ENCODE measurements at regions not wholly inside any gene's neighbourhood (a gene's known extent, or its start where the extent isn't known, plus 50 kb on each side); places are given as distances from the start of the nearest gene placed in this dataset.

DNA sequence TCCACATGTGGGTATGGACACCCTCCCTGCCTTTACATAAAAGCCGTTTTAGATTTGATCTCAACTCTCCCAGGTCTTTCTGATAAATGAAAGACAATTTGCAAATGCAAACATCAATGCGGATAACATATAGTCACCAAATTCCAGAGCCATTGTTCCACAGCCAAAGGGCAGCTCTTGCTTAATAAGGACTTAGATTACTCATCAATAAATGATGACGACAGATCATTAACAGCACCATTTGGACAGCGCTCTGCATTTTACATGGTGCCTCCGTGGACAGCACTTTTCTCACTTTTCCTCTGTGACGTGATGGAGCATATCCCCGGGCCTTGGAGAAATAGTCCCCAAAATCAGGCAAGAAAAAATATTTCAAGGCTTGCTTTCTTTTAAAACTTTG, 370.3 kb upstream of the CELF2 start:
- no peak overlapping the region for H3K4me3 ChIP-seq (ENCODE audit: low read length)
- no peak for TF ChIP-seq ZNF274 (IDR thresholded peaks at IDR 0.05; ENCODE audit: low read depth, low read length)

DNA sequence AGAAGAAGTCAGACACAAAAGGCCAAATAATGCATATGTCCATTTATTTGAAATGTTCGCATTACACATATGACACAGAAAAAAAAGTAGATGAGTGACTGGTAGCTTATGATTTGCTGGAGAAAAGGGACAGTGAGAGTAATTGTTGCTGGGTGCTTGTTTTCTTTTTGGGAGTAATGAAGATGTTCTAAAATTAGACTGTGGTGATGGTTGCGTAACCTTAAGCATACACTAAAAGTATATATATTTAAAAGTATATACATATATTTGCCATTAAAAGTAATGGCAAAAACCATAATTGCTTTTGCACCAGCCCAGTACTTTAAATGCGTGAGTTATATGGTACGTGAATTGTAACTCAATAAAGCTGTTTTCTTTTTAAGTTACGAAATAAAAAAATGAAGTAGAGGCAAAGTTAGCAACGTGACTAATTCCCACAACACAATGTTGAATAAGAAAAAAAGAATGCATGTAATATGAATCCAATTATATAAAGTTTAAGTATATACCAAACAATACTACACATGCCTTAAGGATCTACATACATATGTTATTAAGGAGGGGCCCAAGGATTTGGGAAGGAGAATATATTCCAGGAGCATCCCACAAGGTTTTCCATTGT, 360.4 kb upstream of the CELF2 start:
- TF ChIP-seq ZNF274 (IDR thresholded peaks at IDR 0.05; ENCODE audit: low read depth, low read length): no peak
- no peak overlapping the region for H3K4me3 ChIP-seq (ENCODE audit: low read length)

DNA sequence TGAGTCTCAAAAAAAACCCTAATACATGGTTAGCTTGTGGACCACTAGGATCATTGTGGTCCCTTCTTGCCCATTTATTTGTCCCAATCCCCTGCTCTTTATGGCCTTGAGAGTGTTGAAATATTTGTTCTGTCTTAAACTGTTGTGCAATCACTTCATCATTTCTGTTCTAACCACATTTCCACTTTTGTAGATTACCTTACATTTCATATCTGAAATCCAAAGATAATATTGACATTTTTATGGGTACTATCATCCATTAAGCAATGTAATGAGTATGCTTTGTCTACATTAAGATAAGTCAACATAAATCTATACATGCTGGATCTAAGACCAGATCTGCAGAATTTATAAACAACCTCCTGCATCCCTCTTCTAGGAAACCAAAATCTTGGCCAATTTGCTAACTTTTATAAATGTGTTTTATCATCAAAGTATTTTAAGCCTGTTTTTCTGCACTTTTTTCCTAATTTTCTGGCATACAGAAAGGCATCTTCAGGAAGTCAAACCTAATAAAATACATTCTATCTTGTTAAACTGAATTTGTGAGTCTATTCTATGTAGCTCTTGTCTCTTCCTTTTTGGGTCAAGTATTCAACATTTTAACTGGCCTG, 359.4 kb upstream of the CELF2 start:
- no peak for TF ChIP-seq ZNF274 (IDR thresholded peaks at IDR 0.05; ENCODE audit: low read depth, low read length)
- no peak overlapping the region for H3K4me3 ChIP-seq (ENCODE audit: low read length)

DNA sequence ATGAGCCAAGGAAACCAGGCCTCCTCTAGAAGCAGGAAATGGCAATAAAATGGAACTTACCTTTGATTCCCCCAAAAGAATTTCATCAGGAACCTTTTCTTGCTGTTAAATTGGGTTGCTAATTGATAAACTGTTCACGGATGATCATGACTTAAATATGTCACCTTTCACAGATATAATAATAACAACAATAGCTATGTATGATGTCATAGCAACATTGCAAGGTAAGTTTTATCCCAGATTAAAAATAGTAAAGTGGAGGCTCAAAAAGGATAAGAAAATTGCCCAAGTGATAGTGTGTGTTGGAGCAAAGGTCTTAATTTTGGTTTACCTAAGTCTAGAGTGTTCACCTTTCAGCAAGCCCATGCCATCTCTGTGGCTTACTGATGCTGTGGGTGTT, 357.6 kb upstream of the CELF2 start:
- no peak overlapping the region for H3K4me3 ChIP-seq (ENCODE audit: low read length)

DNA sequence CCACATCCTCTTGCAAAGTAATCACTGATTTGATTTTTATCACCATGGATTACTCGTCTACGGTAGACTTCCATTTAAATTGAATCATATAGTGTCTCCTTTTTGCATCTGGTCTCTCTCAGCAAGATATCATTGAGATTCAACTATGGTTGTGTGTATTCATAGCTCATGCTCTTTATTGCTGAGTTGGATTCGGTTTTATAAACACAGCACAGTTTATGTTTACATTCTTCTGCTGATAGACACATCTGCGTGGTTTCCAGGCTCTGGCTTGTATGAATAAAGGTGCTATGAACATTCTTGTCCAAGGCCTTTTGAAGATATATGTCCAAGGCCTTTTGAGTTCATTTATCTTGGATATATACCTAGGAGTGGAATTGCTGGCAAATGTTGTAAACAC, 356.5 kb upstream of the CELF2 start:
- no peak for TF ChIP-seq ZNF274 (IDR thresholded peaks at IDR 0.05; ENCODE audit: low read depth, low read length)
- no peak overlapping the region for H3K4me3 ChIP-seq (ENCODE audit: low read length)

More for the DNA sequence above, 357.6 kb upstream of the CELF2 start:
- no peak for TF ChIP-seq ZNF274 (IDR thresholded peaks at IDR 0.05; ENCODE audit: low read depth, low read length)

DNA sequence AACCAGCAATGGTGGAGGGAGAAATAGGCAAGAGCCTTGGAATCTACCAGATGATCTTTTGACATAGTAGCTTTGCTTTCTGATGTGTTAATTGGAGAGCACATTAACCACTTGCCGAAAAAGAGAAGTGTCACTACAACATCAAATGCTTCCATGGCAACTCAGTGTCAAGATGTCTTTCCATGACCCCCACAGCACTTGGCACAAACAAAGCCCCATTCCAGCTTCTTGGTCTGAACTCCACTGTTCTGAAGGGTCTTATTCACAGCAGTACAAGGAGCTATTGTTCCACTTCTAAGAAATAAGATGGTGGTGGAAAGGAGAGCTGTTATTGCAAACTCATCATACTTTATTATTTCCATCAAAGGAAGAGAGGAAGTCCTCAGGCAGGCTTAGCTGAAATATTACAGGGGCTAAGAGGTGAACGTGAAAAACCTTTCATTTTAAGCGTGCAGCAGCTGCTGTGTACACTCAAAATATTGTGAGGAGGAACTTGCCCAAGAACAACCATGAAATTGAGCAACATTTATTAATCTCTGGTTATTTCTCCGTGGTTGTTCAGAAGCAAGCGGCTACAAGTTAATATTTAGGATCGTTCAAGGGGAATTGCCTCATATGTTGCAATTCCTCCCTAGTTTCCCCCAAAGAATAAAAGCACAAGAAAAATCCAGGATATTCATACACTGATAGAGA, 354.8 kb upstream of the CELF2 start:
- TF ChIP-seq ZNF274 (IDR thresholded peaks at IDR 0.05; ENCODE audit: low read depth, low read length): no peak
- no peak overlapping the region for H3K4me3 ChIP-seq (ENCODE audit: low read length)

DNA sequence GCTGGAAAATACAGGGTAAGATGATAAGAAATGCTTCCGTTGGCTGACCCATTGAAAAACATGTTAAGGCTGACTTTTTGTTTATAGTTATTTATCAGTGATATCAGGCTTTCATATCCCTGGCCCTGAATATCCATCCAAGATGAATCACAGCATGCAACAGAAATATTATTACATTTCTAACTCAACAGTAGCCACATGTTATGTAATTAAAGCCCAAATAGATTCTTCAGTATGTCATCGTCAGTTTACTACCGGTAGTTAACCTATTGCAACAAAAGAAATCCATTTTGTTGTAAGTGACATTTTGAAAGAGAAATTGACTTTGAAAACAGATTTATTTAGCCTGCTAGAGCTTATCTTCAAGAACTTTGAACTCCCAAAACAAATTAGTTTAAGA, 354.1 kb upstream of the CELF2 start:
- no peak for TF ChIP-seq ZNF274 (IDR thresholded peaks at IDR 0.05; ENCODE audit: low read depth, low read length)

DNA sequence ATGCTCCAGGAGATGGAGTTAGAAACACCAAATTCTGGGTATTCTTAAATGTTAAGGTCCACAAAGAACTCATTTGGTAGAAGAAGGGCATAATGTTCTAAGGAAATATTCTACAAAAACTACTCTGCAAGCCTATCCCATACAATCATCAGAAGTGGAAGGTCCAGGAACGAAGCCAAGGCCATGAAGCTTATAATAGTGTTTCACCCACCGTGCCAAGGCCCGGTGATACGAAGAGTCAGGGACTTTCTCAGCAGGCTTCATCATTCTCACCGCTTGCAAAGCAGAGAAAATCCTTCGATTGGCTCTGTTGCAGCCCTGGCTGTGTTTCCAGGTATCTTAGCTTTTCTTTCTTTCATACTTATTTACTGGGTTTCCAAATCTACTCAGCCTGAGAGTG, 351.9 kb upstream of the CELF2 start:
- no peak for TF ChIP-seq ZNF274 (IDR thresholded peaks at IDR 0.05; ENCODE audit: low read depth, low read length)
- H3K4me3 ChIP-seq (ENCODE audit: low read length): no peak overlapping the region

More for the DNA sequence above, 354.1 kb upstream of the CELF2 start:
- no peak overlapping the region for H3K4me3 ChIP-seq (ENCODE audit: low read length)

DNA sequence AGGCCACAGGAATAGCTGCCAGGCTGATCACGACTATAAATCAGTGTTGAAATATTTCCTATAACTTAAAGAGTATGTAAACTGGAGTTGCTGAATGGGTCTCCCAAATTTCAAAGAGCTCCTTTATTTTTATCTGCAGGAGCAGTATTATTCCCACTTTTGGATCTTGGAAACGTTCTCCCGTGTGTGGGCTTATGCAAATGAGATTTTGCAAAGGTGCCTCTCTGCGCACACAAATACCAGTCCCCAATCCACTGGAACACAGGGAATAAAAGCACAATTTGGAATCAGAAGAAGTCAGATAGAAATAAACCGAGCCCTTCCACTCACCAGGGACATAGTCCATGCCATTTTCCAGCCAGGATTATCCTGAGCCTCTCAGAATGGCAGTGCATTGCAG, 350.2 kb upstream of the CELF2 start:
- H3K4me3 ChIP-seq (ENCODE audit: low read length): no peak overlapping the region
- no peak for TF ChIP-seq ZNF274 (IDR thresholded peaks at IDR 0.05; ENCODE audit: low read depth, low read length)

DNA sequence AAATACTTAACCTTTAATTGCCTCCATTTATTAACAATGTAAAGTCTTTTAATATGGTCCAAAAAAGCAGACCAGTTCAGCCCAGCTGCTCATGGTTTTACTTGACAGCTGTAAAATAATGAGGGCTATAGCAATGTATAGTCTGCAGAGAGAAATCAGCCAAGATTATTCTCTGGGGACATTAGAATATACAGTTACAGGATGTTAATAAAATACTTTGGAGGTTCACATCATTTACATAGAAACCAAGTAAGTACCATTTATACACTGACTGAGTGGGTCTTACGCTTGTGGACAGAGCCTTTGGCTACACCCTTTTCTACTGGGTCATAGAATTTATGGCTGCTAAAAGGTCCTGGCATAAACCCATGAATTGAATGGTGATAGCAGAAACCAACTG, 340.7 kb upstream of the CELF2 start:
- H3K4me3 ChIP-seq (ENCODE audit: low read length): no peak overlapping the region
- TF ChIP-seq ZNF274 (IDR thresholded peaks at IDR 0.05; ENCODE audit: low read depth, low read length): no peak

DNA sequence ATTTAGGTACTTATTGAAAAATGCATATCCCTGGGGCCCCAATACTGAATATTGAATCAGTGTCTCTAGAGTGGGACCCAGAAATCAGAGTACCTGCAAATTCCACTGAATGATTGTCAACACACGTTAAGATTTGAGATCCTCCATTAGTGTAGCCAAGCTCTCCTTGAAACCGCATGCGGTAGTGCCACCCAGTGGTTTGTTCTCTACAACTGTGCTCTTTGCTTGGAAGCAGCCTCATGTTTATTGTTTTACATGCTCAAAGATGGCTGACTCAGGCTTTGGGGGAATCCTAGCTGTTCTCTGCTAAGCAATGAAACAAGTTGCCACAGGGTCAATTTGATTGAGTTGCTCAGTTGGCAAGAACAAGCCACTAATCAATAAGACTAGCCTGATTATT, 340.2 kb upstream of the CELF2 start:
- TF ChIP-seq ZNF274 (IDR thresholded peaks at IDR 0.05; ENCODE audit: low read depth, low read length): no peak
- no peak overlapping the region for H3K4me3 ChIP-seq (ENCODE audit: low read length)

DNA sequence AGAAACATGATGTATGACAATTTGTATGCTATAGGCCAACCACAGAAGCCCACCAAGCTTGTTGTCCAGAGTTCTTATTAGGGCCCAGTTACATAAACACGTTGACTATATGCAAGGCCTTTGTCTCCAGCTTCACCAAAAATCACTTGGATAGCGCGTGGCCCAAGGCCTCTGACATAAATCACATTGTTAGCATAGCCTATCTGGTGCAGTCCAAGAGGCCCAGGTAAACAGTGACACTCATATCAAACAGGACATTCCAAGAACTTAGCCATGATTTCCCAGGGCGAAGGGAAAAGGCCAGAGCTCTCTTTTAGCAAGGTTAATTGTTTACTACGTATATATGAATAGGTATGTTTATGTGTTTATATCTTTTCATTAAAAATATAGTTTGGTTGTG, 337.2 kb upstream of the CELF2 start:
- no peak for TF ChIP-seq ZNF274 (IDR thresholded peaks at IDR 0.05; ENCODE audit: low read depth, low read length)
- no peak overlapping the region for H3K4me3 ChIP-seq (ENCODE audit: low read length)

DNA sequence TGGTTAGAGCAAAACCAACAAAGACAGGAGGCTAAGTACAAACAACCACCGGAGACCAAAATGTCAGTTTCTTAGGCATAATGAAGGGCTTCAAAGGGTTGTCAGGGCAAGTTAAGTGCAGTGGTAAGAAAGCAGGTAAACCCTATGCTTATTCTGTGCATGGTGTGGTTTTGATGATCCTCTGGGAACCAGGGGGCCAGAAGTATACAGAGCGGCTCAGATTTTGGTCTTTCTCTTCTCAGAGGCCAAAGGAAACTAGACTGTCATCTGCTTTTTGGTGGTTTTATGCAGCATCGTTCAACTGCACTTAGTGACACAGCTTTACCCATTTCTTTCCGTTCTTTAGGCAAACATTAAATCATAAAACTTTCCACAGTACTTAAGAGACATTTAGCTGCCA, 332.7 kb upstream of the CELF2 start:
- TF ChIP-seq ZNF274 (IDR thresholded peaks at IDR 0.05; ENCODE audit: low read depth, low read length): no peak
- H3K4me3 ChIP-seq (ENCODE audit: low read length): no peak overlapping the region

DNA sequence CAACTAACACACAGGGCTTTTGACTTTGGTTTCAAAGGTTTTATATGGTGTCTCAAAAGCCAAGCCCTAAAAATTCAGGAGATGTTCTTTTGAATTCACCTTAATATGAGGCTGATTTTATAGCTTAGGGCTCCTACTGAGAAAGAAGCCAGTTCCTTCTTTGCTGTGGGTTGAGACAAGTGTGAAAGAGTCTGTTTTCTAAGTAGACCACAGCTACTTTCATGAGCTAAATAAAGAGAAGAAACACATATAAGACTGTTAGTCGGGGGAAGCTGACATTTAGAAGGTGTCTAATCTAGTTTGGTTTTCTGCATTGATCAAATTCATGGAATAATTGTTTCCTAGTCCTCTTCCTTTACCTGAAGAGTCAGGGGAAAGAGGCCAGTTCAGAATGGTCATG, 332.1 kb upstream of the CELF2 start:
- H3K4me3 ChIP-seq (ENCODE audit: low read length): no peak overlapping the region
- TF ChIP-seq ZNF274 (IDR thresholded peaks at IDR 0.05; ENCODE audit: low read depth, low read length): no peak

DNA sequence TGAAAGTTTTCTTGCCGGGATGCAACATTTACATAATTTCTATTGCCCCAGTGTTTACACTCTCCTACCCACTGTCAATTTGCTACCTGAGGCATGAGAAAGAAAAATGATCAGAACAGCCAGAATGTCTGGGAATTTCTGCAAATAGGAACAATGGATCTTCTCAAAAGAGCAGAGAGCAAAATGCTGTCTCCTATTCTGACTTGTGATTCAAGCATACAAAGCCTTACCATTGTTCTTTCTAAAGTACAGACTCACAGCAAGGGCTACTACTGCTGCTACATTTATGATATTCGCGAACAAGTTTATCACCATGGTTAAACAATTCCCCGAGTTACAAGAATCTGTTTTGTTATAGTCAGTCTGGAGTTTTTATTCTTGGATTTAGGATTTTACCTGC, 329.9 kb upstream of the CELF2 start:
- no peak overlapping the region for H3K4me3 ChIP-seq (ENCODE audit: low read length)
- no peak for TF ChIP-seq ZNF274 (IDR thresholded peaks at IDR 0.05; ENCODE audit: low read depth, low read length)

All from GM08714 (cell line).